Lower lobe of right lung (tissue), 2 donors: ENCODE measurements at regions not wholly inside any gene's neighbourhood (a gene's known extent, or its start where the extent isn't known, plus 50 kb on each side); places are given as distances from the start of the nearest gene placed in this dataset.
A peak's percentile ranks its signal among the peaks of the same experiment; 100 is the strongest.
"Not testable (repeated sequence)": the region's sequence is repeated elsewhere in the genome, so short reads cannot be mapped to it uniquely, and the experiment has no call there.

Experiments used
- ATAC-seq, 2 donors: fragments of 200-7000 bp; cut with Tn5 transposase; one replicate each; pipeline ENCODE4 v1.9.1; 2020 to 2022; ENCODE audit warnings: mild to moderate bottlenecking in 2 of 2, moderate library complexity in 2 of 2
- DNase-seq: peaks from one replicate; pipeline ENCODE4 v3.0.0-alpha.2; 2020
- H3K27ac ChIP-seq: fragments of 200-600 bp; one replicate; pipeline ENCODE4 v1.8.0; 2022
- H3K27me3 ChIP-seq: fragments of 200-600 bp; one replicate; pipeline ENCODE4 v1.8.0; 2022; ENCODE audit warnings: low read depth
- H3K36me3 ChIP-seq: fragments of 200-600 bp; one replicate; pipeline ENCODE4 v1.8.0; 2022; ENCODE audit warnings: mild to moderate bottlenecking
- H3K4me1 ChIP-seq: fragments of 200-600 bp; one replicate; pipeline ENCODE4 v1.8.0; 2022
- H3K4me3 ChIP-seq: fragments of 200-600 bp; one replicate; pipeline ENCODE4 v1.8.0; 2022; ENCODE audit warnings: mild to moderate bottlenecking
- H3K9me3 ChIP-seq: fragments of 200-600 bp; one replicate; pipeline ENCODE4 v1.8.0; 2022
- intact Hi-C: fragments of 100-400 bp; cut with DNase I; formaldehyde crosslinking; loops from one replicate; pipeline ENCODE4 v1.11.0; 2022
- TF ChIP-seq, protein P1 (sequence below): fragments of 200-600 bp; IDR thresholded peaks from one replicate; pipeline ENCODE4 v1.8.0; 2022; ENCODE audit warnings: antibody characterized with exemption, mild to moderate bottlenecking
- donor health status: DM: no; HTN: yes; CAD: no; lungs with severe emphysema.

DNA sequence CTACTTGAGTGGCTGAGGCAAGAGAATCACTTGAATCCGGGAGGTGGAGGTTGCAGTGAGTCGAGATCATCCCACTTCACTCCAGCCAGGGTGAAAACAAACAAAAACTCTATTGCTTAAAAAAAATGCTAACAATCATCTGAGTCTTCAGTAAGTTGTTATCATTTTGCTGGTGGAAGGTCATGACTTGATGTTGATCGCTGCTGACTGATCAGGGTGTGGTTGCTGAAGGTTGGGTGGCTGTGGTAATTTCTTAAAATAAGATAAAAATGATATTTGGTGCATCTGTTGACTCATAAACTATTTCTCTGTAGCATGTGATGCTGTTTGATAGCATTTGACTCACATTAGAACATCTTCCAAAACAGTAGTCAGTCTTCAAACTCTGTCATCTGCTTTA is 349.4 kb upstream of the PAPPA start:
- Histone ChIP-seq H3K4me3 (no peak overlapping the region), H3K27me3 (no peaks in the 10 kb centered on the region), H3K9me3 (no peaks in the 10 kb centered on the region), H3K4me1 (peaks cover 4% of the 10 kb centered on the region), H3K27ac (no peak overlapping the region), H3K36me3 (no peaks in the 10 kb centered on the region)
- DNase-seq = no peak
- TF ChIP-seq, protein P1, sequence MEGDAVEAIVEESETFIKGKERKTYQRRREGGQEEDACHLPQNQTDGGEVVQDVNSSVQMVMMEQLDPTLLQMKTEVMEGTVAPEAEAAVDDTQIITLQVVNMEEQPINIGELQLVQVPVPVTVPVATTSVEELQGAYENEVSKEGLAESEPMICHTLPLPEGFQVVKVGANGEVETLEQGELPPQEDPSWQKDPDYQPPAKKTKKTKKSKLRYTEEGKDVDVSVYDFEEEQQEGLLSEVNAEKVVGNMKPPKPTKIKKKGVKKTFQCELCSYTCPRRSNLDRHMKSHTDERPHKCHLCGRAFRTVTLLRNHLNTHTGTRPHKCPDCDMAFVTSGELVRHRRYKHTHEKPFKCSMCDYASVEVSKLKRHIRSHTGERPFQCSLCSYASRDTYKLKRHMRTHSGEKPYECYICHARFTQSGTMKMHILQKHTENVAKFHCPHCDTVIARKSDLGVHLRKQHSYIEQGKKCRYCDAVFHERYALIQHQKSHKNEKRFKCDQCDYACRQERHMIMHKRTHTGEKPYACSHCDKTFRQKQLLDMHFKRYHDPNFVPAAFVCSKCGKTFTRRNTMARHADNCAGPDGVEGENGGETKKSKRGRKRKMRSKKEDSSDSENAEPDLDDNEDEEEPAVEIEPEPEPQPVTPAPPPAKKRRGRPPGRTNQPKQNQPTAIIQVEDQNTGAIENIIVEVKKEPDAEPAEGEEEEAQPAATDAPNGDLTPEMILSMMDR = no peak
- intact Hi-C loops = no loop called here
- ATAC-seq = no peak

DNA sequence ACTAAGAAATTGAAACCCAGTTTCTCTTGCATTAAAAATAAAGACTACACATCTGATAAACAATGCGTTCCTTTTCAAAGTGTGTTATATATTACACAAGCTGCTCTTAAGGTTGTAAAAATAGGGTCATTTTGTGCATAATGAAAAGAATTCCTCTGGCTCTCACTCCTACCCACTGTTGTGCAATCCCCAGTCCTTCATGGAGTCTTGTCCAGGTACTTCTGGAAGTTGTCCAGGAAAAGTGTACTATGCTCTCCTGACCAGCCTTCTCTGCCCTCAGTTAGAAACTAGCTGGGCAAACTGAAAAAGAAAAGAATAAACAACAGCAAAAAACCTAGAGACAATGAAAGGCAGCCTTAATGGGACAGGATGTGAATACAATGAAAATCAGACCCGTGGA is 345.5 kb upstream of the PAPPA start:
- TF ChIP-seq, protein P1 = no peak
- no peaks in the 10 kb centered on the region for H3K27me3 ChIP-seq

DNA sequence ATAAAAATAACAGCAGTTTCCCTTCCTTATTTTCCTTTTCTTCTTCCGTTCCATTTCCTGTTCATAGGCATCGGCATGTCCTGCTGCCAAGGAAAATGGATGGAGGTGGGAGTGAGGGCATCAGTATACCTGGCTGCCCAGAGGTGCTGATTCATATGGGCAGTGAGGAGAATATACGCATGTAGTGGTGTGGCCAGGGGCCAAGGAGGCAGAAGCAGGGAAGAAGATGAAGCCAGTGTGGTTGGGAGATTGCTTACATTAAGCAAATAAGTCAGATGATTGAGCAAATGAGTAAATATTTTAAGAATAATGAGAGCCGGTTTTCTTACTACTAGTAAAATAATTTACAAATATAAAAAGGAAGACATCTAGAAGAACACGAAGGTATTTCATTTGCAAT is 344.9 kb upstream of the PAPPA start:
- DNase-seq = no peak
- TF ChIP-seq, protein P1 = no peak
- peak in 1 of 2 donors; percentile 33 for ATAC-seq

More for the DNA sequence above, 345.5 kb upstream of the PAPPA start:
- intact Hi-C loops = no loop called here
- Histone ChIP-seq H3K4me1 (peaks cover 4% of the 10 kb centered on the region), H3K27ac (no peak overlapping the region), H3K4me3 (no peak overlapping the region), H3K36me3 (no peaks in the 10 kb centered on the region), H3K9me3 (no peaks in the 10 kb centered on the region)
- ATAC-seq = peak; percentile 62 to 87
- DNase-seq = no peak

DNA sequence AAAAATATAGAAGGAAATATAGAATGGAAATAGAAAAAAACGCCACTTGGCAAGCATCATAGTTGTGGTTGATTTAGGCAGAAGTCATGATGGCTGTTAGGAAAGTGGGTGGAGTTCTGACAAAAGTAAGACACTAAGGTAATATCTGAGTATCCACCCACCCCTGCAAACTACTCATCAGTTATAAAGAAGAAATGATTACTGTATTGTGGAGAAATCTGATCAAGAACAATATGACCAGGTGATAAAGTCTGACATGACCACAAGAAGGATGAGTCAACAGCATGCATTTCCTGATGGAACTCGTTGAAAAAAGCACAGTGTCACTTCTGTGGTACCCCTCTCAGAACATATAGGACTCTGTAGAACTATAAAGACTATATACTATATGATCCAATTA is 343.4 kb upstream of the PAPPA start:
- intact Hi-C loops = no loop called here
- no peaks in the 10 kb centered on the region for H3K9me3 ChIP-seq
- peaks cover 4% of the 10 kb centered on the region for H3K4me1 ChIP-seq
- no peaks in the 10 kb centered on the region for H3K27me3 ChIP-seq
- TF ChIP-seq, protein P1 = no peak
- no peaks in the 10 kb centered on the region for H3K36me3 ChIP-seq
- DNase-seq (no peak), ATAC-seq (no peak)
- no peak overlapping the region for H3K4me3 ChIP-seq
- H3K27ac ChIP-seq = no peak overlapping the region

More for the DNA sequence above, 344.9 kb upstream of the PAPPA start:
- Histone ChIP-seq H3K36me3 (no peaks in the 10 kb centered on the region), H3K9me3 (no peaks in the 10 kb centered on the region), H3K27me3 (no peaks in the 10 kb centered on the region), H3K4me3 (no peak overlapping the region), H3K4me1 (peaks cover 4% of the 10 kb centered on the region), H3K27ac (no peak overlapping the region)
- intact Hi-C loops = no loop called here

DNA sequence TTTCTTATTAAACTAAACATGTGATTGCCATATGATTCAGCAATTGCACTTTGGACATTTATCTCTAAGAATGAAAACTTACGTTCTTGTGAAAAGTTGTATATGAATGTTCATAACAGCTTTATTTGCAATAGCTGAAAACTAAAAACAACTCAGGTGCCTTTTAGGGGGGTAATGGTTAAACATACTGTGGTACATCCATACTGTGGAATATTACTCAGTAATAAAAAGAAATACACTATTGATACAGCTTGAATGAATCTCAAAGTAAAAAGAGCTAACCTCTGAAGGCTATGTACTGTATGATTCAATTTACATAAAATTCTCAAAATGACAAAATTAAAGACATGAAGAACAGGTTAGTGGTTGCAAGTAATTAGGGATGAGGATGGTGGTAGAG is 339.5 kb upstream of the PAPPA start:
- Histone ChIP-seq H3K27ac (no peak overlapping the region), H3K36me3 (no peaks in the 10 kb centered on the region), H3K27me3 (no peaks in the 10 kb centered on the region), H3K4me1 (no peaks in the 10 kb centered on the region), H3K9me3 (no peaks in the 10 kb centered on the region), H3K4me3 (no peak overlapping the region)
- no peak for DNase-seq
- intact Hi-C loops = no loop called here
- TF ChIP-seq, protein P1 = no peak
- no peak for ATAC-seq

DNA sequence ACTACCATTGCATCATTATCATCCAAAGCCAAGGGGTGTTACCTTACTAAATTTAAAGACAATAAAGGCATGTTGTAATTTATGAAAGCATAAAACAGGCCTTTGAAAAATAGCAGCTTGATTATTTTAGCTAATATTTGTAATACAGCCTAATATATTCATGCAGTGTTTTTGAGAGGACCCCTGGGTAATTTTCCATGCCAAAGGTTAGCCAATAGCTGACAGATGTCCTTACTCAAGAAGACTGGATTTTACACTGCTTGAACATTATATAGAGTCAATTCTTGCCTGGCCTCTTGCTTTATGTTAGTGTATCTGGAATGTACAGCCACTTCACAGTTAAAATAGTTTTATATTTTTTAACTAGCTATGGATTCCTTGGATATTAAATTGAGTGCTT is 337.8 kb upstream of the PAPPA start:
- H3K36me3 ChIP-seq = no peaks in the 10 kb centered on the region
- ATAC-seq (no peak), DNase-seq (no peak)
- TF ChIP-seq, protein P1 = no peak
- H3K27ac ChIP-seq = no peak overlapping the region
- H3K27me3 ChIP-seq = no peaks in the 10 kb centered on the region
- no peaks in the 10 kb centered on the region for H3K9me3 ChIP-seq
- H3K4me1 ChIP-seq = no peaks in the 10 kb centered on the region
- intact Hi-C loops = no loop called here
- no peak overlapping the region for H3K4me3 ChIP-seq

DNA sequence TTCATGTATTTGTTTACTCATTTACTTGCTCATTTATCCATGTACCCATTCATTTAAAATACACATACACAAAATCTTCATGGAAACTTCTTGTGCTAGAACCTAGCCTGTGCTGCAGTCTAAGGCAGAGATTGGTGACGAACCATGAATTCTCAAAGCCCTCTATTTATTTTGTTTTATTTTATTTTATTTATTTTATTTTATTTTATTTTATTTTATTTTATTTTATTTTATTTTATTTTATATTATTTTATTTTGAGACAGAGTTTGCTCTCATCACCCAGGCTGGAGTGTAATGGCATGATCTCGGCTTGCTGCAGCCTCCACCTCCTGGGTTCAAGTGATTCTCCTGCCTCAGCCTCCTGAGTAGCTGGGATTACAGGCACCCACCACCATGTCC is 334.9 kb upstream of the PAPPA start:
- H3K36me3 ChIP-seq, DNase-seq, H3K4me1 ChIP-seq, intact Hi-C loops, H3K4me3 ChIP-seq, H3K9me3 ChIP-seq, ATAC-seq, H3K27me3 ChIP-seq, H3K27ac ChIP-seq: not testable (repeated sequence)
